GM18502 (cell line): ENCODE measurements at regions not wholly inside any gene's neighbourhood (a gene's known extent, or its start where the extent isn't known, plus 50 kb on each side); places are given as distances from the start of the nearest gene placed in this dataset.
"Not testable (repeated sequence)": the region's sequence is repeated elsewhere in the genome, so short reads cannot be mapped to it uniquely, and the experiment has no call there.

Experiments used
- ATAC-seq: cut with Tn5 transposase; IDR thresholded peaks from one replicate; pipeline ENCODE4 v1.9.1; 2021; ENCODE audit warnings: mild to moderate bottlenecking; ENCODE audit not compliant: unreplicated experiment, poor library complexity

GRCh38 chr2:19207452-19207851, 151.0 kb downstream of the OSR1 start:
- no peak for ATAC-seq

GRCh38 chr2:19205983-19206533, 152.4 kb downstream of the OSR1 start:
- ATAC-seq = no peak

- ATAC-seq = no peak
Measured at GRCh38 chr2:19203866-19204265, 154.6 kb downstream of the OSR1 start.

GRCh38 chr2:19201911-19202462, 156.4 kb downstream of the OSR1 start:
- no peak for ATAC-seq

GRCh38 chr2:19198381-19198780, 160.0 kb downstream of the OSR1 start:
- no peak for ATAC-seq

GRCh38 chr2:19195661-19196060, 162.8 kb downstream of the OSR1 start:
- ATAC-seq = no peak

GRCh38 chr2:19189391-19189790, 169.0 kb downstream of the OSR1 start:
- no peak for ATAC-seq

- no peak for ATAC-seq
Measured at GRCh38 chr2:19187323-19188020, 171.0 kb downstream of the OSR1 start.

GRCh38 chr2:19185086-19185485, 173.3 kb downstream of the OSR1 start:
- ATAC-seq = no peak

- ATAC-seq = no peak
Measured at GRCh38 chr2:19178175-19178574, 180.2 kb downstream of the OSR1 start.

- ATAC-seq = no peak
Measured at GRCh38 chr2:19176977-19177376, 181.4 kb downstream of the OSR1 start.

- ATAC-seq = no peak
Measured at GRCh38 chr2:19176172-19176852, 182.1 kb downstream of the OSR1 start.

GRCh38 chr2:19174176-19174575, 184.2 kb downstream of the OSR1 start:
- ATAC-seq = no peak

- no peak for ATAC-seq
Measured at GRCh38 chr2:19171409-19171808, 187.0 kb downstream of the OSR1 start.

- no peak for ATAC-seq
Measured at GRCh38 chr2:19169134-19169768, 189.2 kb downstream of the OSR1 start.

- ATAC-seq = not testable (repeated sequence)
Measured at GRCh38 chr2:19164099-19164498, 194.3 kb downstream of the OSR1 start.

- no peak for ATAC-seq
Measured at GRCh38 chr2:19158896-19159295, 199.5 kb downstream of the OSR1 start.

GRCh38 chr2:19158211-19158610, 200.2 kb downstream of the OSR1 start:
- no peak for ATAC-seq

- no peak for ATAC-seq
Measured at GRCh38 chr2:19156646-19157045, 201.8 kb downstream of the OSR1 start.

GRCh38 chr2:19150726-19151125, 207.7 kb downstream of the OSR1 start:
- no peak for ATAC-seq

GRCh38 chr2:19146867-19147266, 211.6 kb downstream of the OSR1 start:
- ATAC-seq = no peak
